Central memory CD4-positive, alpha-beta T cell (primary cell): ENCODE measurements at regions not wholly inside any gene's neighbourhood (a gene's known extent, or its start where the extent isn't known, plus 50 kb on each side); places are given as distances from the start of the nearest gene placed in this dataset.
"Not testable (repeated sequence)": the region's sequence is repeated elsewhere in the genome, so short reads cannot be mapped to it uniquely, and the experiment has no call there.

Experiments
- DNase-seq: peaks from one replicate; pipeline ENCODE4 v3.0.0; 2022

DNA sequence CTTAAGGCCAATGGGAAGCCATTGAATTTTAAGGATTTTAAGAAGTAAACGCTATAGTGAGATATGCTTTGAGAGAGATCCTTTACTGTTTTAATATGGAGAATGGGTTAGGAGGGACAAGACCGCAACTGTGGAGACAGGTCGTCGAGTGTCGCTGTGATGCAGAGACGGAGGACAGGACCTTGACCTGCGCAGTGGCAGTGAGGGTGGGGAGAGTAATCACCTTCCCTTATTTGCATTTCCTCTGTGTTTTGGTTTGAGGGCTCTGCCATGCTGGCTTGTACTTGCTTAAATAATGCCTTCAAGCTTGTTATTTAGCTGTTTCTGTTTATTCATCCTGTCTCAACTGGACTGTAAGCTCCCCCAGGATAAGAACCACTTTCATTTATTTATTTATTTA, 345.0 kb downstream of the FBXW7 start:
- no peak for DNase-seq

DNA sequence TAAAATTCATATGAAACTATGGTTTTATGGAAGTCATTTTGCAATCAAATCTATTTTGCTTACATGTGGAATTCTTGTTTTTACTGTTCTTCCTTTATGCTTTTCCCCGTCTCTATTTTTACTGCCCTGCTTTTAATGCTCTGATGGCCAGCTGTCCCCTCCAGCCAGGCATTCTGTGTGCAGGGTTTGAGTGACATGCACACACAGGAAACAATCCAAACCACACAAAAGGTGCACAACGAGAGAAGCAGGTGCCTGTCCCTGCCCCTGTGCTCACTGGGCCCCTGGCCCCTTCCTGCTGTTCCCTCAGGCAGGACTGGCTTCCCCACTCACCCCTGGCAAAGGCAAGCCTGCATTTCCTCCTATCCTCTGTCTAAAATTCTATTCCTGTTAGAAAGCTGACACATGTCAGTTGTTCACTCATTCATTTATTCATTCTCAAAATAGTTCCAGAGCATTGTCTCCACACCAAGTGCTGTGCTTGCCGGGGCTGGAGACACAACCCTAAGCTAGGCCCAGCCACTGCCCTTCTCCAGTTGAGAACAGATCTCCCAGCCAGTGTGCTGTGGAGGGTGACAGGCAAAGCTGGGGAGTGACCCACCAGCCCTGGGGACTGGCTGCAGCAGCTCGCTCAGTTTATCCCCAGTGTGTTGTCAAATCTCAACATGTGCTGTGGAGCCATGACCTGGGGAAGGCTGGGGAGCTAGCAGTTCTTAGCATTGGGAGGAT, 346.3 kb downstream of the FBXW7 start:
- DNase-seq: no peak

DNA sequence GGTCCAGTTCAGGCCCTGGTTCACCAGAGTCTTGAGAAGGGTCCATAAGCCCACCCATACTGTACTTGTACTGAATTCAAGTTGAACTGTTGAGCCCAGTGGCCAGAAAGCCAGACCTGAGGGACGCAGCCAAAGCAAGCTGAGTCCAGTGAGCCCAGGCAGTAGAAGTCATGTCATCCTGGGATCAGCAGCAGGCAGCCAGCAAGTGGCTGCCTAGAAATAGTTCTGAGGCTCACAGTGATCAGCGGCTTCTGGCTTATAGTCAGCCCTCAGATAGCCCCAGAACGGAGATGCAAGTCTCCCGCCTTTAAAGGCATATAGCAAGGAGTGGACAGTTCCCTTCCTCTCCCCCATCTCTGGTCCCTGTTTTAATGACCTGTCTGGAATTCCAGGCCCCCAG, 347.1 kb downstream of the FBXW7 start:
- DNase-seq: no peak

DNA sequence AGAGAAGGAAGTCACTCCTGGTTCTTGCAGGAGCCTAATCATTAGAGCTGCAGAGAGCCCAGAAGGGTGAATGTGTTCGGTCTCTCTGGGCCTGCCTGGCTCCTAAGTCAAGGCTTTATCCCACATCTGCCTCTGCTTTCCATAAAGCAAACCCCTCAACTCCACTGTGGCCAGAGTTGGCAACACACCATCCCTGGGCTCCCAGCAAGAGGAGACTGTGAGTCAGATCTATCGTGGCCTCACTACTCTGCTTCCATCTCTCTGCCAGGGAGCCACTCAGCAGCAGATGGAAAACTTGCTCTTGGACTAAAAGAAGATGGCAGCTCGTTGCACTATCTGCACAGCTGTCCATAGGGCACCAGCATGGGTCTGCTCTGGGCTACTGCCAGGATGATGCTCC, 348.2 kb downstream of the FBXW7 start:
- DNase-seq: no peak

DNA sequence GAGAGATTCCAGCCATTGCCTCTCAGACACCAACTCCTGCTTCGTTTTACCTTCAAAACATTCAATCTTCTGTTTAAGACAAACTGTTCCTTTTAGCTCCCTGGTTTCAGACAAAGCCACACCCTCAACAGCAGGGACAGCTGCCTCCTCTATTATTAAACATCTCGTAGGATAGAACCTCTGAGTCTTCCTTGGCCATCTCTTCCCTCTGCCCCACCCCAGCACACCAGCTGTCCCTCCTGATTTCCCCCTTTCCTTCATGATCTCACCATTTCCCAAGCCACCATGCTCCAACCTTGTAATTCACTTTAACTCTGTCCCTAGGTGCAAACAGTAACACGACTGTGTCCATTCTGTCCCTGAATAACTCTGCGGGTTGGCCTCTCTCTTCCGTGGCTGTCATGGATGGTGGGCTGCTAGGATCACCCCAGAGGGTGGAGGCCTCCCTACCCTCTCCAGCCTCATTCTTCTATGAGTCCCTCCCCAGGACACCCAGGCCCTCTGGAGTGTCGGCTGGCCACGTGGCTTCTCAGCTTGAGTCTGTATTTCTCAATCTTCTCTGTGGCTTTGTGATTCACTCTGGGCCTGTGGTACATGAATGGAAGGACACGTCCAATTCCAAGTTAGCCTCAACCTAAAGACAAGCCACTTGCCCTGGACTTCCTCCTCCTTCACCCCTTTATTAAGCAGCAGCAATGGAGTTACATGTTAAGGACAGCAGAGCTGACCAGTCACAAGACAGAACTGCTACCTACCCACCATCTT, 349.9 kb downstream of the FBXW7 start:
- no peak for DNase-seq

DNA sequence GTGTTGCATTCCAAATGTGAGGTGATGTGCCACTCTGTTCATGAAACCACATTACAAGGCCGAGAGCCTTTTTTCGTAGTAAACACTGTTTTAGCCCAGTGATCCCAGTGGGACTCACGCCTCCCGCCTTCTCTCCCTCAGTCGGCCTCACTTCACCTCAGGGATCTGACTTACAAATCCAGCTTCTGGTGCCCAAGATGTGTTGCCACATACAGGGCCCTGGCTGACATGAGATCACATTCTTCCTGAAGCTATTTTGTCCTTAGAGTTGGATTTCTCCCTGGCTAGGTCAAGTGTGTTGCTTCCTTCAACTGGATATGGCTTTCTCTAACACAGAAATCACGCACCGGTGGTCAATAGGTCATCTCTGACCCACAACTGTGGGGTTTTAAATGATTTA, 354.7 kb downstream of the FBXW7 start:
- no peak for DNase-seq

DNA sequence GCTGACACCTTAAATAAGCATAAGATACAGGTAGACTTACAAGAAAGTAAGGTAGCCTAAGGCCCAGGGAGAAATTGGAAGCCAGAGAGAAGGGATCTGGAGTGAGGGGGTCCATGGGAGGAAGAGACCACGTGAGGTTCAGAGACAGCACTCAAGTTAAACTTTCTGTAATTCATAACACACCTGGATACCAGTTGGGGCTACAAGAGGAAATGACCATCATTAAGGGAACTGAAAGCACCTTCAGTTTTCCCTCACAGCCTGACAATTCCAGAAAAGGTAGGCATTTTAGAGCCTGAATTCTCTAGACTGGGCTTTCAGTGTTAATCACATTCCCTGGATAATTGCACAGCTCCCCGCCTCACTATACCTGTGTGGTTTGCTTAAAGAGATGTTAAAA, 355.5 kb downstream of the FBXW7 start:
- no peak for DNase-seq

DNA sequence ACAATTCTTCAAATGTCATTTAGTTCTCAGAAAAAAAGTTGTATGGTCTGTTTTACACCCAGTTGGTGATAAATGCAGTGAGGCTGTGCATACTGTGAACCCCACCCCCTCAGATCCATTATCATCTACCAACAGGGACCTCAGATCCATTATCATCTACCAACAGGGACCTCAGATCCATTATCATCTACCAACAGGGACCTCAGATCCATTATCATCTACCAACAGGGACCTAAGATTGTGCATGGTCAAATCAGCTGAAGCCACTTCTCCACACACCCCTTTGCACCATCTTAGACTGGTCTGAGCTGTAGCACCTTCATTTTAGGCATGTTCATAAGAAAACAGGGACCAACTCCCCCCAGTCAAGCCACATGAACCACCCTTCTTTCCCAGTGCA, 358.4 kb downstream of the FBXW7 start:
- DNase-seq: not testable (repeated sequence)

DNA sequence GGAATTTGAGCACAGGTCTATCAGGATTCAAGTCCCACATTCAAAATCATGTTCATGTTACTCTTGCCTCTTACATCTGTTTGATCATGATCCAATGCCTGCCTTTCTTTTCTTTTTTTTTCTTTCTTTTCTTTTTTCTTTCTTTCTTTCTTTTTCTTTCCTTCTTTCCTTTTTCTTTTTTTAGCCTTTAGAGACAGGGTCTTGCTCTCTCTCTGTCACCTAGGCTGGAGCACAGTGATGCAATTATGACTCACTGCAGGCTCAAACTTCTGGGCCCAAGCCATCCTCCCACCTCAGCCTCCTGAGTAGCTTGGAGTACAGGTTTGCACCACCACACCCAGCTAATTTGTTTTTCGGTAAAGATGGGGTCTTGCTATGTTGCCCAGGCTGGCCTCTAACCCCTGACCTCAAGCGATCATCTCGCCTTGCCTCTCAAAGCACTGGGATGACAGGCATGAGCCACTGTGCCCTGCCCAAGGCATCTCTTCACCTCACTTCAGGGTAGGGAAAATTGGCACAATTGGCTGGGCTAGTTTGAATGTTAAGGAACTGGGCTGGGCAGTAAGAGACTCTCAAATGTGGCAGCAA, 359.2 kb downstream of the FBXW7 start:
- no peak for DNase-seq

DNA sequence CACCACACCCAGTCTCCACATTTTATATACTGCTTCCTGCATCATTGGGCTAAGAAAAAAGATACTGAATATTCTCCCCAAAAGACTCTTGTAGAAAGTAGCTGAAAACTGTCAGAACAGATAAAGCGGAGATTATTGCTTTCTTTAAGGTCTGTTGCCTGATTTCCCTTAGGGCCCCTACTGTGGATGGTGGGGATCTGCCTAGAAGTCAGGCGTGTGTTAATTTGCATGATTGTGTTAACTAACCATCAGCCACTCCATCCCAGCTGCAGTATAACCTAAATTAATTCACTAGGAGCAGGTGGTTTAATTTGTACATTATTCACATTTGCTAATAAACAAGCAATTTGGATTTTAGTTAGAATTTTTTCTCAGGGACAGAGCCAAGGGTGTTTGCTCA, 360.3 kb downstream of the FBXW7 start:
- DNase-seq: no peak

DNA sequence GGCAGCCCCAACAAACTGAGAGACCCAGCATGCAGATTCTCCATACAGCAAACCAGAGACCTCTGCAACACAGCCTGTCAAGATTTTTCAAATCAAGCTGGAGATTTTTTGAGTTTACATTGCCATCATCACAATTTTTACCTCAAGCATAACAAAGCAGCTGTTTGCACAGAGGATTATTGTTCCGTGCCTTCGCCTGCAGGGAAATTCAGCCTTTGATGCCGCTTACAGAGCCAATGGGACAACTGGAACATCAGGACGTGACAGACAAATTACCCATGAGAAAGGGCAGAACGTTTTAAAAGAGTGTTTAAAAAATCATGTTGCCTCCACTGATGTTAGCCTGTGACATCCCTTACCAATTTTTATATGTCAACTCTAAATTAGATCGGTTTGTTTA, 363.7 kb downstream of the FBXW7 start:
- DNase-seq: no peak

DNA sequence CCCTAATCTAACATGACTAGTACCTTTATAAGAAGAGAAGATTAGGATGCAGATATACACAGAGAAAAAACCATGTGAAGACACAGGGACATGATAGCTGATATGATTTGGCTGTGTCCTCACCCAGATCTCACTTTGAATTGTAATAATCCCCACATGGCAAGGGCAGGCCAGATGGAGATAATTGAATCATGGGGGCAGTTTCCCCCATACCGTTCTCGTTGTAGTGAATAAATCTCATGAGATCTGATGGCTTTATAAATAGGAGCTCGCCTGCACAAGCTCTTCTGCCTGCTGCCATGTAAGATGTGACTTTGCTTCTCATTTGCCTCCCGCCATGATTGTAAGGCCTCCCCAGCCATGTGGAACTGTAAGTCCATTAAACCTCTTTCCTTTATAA, 364.3 kb downstream of the FBXW7 start:
- DNase-seq: no peak

DNA sequence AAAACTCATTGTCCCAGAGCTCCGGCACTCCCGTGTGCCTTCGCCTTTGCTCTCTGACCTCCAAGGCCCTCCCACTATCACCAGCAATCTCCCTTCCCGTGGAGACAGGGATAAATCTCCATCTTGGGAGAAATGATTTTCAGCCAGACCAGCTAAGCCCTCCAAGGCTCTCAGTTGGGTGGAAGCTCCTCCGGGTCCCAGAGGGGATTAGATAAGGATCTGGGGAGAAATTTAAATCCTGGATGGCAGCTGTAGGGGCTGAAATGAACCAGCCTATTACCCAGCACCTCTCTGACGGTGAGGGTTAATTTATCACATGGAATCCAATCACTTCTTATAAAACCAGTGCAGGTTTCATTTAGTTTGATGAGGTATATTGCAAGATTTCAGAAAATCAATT, 366.2 kb downstream of the FBXW7 start:
- DNase-seq: no peak

DNA sequence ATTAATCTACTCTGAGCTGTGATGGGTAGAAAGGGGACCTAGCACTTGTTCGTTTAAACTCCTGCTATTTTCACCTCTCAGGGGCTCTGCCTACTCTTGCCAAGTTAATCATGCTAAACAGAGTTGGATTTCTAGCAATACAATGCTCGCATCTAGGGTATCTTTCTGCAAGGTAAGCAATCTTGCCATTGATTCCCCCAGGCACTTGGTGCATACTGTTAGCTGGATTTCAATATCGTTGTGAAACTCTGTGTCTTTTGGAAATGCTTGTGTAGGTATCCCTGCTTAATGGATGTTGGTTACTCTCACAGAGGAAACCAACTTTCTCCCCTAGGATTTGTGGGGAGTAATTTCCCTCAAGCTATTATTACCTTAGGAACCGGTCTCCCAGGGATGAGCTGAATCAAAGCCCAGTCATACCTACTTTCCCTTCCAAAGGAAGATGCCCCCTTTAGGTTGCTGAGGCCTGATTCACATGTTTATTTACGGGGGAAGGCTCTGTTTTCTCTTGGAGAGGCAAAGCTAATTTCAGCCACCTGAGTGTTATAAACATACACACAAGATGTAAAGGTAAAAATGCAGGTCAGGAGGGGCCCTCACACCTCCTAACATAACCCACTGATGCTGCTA, 366.8 kb downstream of the FBXW7 start:
- DNase-seq: no peak

DNA sequence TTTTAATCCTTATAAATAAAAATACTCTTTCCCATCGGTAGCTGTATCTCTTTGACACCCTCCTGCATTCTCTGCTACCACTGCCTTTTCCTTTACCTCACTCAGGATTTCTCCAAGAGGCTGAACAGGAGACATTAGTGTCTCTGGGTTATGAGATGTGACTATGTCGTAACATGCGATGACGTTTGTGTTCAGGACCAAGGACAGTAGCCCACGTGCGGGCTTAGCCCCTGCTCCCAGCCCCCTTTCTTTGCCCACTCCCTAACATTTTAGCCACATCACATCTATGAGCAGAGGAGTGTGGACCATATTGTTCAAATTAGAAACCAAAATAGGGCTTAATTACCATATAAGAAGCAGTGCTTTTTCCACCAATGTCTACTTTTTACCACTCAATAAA, 369.3 kb downstream of the FBXW7 start:
- no peak for DNase-seq

DNA sequence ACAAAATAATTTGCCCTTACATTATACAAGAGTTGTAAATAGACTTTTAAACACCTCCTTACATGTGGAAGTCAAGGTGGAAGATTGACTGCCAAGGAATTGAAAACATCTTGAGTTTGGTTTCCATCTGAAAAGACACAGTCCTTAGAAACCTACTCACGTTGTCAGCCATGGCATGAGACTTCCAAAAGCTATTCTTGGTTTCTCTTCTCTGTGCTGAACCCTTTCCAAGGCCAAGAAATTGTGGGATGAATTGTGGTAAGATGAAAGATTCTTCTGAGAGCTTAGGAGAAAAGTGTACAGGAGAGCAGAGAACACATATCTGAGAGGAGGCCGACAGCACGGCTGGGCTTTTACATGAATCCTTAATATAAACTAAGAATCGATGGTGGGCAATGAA, 370.0 kb downstream of the FBXW7 start:
- DNase-seq: no peak

DNA sequence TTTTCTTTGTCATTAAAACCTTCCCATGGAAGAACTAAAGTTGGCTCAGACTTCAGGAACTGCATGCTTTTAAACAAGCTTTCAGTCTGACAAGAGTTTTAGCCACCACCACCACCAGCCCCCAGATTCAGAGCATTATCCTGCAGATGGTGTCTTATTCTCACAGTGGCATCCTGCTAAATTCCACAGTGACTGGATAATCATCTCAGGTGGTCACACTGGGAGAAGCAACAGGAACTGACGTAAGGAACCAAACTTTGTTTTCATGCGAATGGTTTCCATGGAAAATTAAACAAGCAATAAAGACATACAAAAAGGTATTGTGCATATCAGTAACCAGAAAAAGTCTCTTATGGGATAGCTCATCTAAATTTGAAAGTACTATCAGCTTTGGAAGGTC, 370.7 kb downstream of the FBXW7 start:
- no peak for DNase-seq

DNA sequence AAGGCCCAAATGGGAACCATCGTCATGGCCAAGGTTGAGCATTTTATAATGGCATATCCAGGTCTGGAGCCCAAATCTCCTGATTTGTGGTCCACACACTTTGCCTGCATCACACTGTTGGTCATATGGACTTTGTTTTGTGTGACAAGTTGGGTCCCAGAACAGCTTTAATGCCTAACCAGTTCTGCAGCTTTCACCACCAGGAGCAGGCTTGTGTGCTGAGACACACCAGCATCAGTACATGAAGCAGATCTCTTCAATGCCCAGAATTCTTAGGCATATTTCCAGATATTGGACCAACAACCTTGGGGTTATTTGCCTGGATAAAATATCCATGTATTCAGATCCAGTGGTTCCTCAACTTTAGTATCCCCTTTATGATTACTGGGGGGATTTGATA, 371.3 kb downstream of the FBXW7 start:
- no peak for DNase-seq

DNA sequence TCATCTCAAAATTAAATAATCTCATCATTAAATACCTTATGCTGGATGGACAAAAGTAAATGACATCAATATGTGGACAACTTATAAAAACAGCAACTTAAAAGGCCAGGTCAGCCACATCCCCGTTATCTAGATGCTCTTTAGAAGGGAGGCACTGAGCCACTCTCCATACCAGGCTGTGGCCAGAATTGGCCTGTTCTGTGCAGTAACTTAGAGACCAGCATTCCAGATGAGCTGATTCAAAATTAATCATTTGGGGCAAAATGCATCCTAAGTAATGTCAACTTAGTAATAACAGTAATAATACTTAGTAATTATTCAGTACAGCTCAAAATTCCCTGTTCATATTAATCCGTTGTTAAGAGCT, 373.6 kb downstream of the FBXW7 start:
- no peak for DNase-seq

DNA sequence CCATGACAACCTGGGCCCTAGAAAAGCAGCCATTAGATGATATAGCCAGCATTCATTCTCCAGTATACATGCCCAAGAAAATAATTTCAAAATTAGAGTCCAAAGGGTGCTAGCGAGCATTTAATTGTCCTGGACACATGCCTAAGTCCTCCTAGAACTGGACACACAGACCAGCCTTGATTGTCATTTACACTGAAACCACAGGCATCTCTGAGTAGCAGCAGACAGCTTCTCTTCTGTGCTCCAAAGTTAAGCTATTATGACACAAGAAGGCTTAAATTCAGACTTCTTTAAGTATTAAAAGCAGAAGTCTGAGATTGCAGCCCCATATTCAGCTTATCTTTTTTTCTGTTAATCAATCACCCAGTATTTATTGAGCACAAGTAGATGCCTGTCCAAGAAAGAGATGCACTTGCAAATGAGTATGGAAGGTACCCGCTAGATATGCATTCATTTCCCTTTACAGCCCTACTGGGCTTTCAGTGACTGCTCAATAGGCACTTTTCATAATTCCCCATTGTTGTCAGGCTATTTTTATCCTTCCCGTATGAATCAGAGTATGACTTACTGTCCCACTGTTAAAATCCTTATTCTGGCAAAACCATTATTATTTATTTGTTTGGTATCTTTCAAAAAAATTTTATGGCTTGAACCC, 374.1 kb downstream of the FBXW7 start:
- no peak for DNase-seq

DNA sequence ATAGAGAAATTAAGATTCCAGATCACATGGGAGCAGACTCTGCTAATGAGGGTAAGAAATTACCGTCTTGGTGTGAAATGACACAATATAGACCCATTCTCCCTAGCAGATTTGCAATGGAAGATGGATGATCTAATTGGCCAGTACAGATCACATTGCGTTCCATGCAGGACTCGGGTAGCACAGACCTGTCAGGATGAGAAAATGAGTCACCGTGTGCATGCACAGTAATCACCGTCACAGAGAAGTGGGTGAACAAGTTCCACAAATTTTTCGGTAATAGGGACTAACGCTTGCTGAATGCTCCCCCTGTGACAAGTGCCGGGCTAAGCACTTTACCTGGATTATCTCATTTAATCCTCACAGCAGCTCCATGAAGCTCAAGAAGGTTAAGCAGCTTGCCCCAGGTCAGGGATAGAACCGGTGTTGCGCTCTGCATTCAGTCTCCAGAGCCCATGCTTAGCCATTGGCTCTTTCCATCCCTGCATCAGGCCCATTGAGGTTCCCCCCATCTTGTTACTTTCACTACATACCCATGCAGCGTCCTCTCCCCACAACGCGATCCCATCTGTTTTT, 375.6 kb downstream of the FBXW7 start:
- DNase-seq: no peak

DNA sequence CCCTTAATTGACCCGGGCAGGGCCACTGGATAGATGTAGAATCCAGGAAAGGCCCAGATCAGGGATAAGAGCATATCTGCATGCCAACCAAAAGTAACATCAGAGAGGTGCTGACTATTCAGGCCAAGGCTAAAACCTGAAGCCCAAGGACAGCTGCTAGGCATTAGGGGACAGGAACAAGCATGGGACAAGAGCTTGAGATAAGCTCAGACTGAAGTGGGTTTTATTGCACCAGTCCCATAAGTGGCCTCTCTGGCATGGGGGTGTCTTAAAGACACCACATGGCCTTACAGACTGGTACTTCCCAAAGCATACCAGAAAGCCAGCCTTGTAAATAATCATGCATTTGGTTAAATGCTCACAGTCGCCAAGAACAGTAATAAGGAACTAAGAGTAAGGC, 376.1 kb downstream of the FBXW7 start:
- DNase-seq: no peak

DNA sequence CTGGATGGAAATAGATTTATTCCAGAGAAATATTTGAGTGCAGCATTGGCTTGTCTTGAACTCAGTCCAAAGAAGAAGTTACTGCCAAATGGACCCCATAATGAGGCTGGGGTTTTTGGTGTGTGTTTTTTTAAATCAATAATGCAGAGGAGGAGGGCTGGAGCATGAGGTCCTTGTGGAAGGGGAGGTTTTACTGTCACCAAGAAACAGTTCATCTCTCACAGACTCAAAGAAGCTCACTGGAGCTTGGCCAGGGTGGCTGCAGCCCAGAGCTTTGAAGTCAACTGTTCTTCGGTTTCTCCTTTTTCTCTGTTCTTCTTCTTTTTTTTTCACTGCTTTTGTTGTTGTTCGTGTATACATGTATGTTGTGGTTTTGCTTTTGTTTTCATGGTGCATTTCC, 377.7 kb downstream of the FBXW7 start:
- no peak for DNase-seq
